ENCODE measurements at regions not wholly inside any gene's neighbourhood (a gene's known extent, or its start where the extent isn't known, plus 50 kb on each side); places are given as distances from the start of the nearest gene placed in this dataset.

GRCh38 chr1:184891440-184891839, 82.9 kb downstream of the NIBAN1 start:
- TF ChIP-seq POLR2A (IDR thresholded peaks at IDR 0.05), result no peak
- TF ChIP-seq, protein P1, sequence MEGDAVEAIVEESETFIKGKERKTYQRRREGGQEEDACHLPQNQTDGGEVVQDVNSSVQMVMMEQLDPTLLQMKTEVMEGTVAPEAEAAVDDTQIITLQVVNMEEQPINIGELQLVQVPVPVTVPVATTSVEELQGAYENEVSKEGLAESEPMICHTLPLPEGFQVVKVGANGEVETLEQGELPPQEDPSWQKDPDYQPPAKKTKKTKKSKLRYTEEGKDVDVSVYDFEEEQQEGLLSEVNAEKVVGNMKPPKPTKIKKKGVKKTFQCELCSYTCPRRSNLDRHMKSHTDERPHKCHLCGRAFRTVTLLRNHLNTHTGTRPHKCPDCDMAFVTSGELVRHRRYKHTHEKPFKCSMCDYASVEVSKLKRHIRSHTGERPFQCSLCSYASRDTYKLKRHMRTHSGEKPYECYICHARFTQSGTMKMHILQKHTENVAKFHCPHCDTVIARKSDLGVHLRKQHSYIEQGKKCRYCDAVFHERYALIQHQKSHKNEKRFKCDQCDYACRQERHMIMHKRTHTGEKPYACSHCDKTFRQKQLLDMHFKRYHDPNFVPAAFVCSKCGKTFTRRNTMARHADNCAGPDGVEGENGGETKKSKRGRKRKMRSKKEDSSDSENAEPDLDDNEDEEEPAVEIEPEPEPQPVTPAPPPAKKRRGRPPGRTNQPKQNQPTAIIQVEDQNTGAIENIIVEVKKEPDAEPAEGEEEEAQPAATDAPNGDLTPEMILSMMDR (IDR thresholded peaks at IDR 0.05), result no peak

Measured in sigmoid colon (tissue), 3 donors.